HCEC 1CT (cell line): ENCODE measurements at regions not wholly inside any gene's neighbourhood (a gene's known extent, or its start where the extent isn't known, plus 50 kb on each side); places are given as distances from the start of the nearest gene placed in this dataset.
A peak's percentile ranks its signal among the peaks of the same experiment; 100 is the strongest.
"Not testable (repeated sequence)": the region's sequence is repeated elsewhere in the genome, so short reads cannot be mapped to it uniquely, and the experiment has no call there.

Experiments used
- DNase-seq: peaks from one replicate; pipeline ENCODE4 v3.0.0-alpha.2; 2017

GRCh38 chrX:71822314-71822713, 59.2 kb downstream of the CXorf49B start:
- not testable (repeated sequence) for DNase-seq

- DNase-seq: no peak
Measured at GRCh38 chrX:71823391-71824057, 60.4 kb downstream of the CXorf49B start.

DNA sequence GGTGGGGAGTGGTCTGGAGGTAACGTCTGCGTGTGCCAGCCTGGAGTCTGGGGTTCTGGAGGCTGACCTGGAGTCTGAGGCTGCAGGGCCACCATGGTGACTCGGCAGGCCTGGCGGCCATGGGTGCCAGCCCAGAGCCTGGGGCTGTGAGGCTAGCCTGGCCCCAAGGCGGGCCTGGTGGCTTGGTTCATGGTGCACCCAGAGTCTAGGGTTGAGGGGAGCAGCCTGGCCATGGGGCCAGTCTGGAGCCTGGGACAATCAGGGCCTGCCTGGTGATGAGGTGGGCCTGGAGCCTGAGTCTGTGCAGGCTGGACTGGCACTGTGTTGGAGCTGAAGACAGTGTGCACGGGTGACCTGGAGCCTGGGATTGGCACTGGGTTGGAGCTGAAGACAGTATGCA, 64.9 kb downstream of the CXorf49B start:
- no peak for DNase-seq

DNA sequence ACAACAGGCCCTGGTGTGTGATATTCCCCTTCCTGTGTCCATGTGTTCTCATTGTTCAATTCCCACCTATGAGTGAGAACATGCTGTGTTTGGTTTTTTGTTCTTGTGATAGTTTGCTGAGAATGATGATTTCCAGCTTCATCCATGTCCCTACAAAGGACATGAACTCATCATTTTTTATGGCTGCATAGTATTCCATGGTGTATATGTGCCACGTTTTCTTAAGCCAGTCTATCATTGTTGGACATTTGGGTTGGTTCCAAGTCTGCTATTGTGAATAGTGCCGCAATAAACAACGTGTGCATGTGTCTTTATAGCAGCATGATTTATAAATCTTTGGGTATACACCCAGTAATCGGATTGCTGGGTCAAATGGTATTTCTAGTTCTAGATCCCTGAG, 72.6 kb upstream of the NHSL2 start:
- not testable (repeated sequence) for DNase-seq

DNA sequence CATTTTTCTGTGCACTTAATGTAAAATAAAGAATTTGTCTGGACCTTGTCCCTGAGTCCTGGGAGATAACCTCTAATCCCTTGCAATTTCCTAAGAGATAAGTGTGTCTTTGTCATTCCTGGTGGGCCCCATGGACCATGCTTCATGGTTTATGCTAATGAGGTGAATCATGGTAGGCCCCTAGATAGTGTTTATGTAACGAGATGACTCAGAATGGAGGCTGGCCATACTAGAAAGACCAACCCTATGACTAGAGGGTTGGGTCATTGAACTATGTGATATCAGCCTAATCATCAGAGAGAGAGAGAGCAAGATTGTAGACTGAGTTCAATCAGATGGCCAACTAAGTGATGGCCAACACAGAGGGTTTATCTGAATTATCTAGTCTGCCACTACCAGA, 64.2 kb upstream of the NHSL2 start:
- DNase-seq: peak; percentile 29

- DNase-seq: no peak
Measured at GRCh38 chrX:71852182-71852581, 58.5 kb upstream of the NHSL2 start.

DNA sequence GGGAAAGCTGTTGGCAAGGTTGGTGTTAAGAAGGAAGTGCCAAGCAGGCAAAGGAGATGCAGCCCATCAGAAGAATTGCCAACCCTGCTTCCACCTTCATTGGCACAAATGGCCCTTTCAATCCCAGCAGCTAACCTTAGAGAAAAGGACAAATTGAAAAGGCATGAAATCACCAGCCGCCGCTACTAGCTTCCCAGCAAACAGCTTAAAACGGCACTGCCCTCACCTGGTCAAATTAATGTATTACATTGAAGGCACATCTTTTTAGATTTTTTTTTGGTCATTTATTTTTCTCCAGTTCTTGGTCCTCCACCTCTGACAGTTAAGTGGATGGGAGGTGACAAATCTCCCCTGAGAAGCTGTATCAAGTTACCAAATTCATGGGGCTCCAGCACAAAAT, 51.0 kb upstream of the NHSL2 start:
- DNase-seq: peak; percentile 7
